ENCODE measurements at regions not wholly inside any gene's neighbourhood (a gene's known extent, or its start where the extent isn't known, plus 50 kb on each side); places are given as distances from the start of the nearest gene placed in this dataset.

DNA sequence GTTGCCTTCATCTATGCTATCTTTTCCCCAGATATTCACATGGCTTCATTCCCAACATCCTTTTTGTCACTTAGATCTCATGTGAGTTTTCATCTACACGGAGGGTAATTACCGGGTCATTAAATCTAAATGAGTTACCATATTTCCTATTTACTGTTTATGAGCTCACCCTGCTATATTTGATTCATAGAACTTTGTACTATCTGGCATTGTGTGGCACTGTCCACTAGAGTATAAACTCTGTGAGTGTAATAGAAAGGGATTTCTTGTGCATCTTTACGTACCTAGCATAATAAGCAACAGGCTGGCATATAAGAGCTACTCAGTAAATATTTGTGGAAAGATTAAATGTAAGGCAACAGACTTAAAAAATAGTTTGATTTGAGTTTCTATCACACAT is 86.1 kb upstream of the LMO3 start:
- H3K27me3 Mint-ChIP-seq, result no peaks in the 10 kb centered on the region
- no peaks in the 10 kb centered on the region for H3K36me3 Mint-ChIP-seq
- no peak for DNase-seq
- H3K27ac Mint-ChIP-seq, result no peak overlapping the region
- no peaks in the 10 kb centered on the region for H3K4me1 Mint-ChIP-seq
- H3K4me3 Mint-ChIP-seq, result no peak overlapping the region
- peaks cover 1% of the 10 kb centered on the region for H3K9me3 Mint-ChIP-seq

DNA sequence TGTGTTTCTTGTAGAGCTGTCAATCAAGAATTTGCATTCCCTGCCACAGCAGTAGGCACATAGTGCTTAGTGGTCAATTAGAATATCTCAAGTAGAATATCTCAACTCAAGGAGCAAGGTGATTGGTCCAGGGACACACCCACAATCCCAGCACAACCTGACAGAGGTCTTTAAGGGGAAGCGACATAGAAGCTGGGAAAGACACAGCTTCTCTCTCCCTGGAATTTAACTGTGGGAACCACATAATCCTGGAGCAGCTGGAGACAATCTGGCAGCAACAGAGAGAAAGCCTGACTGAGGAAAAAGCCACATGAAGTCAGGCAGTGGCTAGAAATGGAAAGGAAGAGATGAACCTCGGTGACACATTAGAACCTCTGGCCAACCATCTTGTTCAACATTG is 85.7 kb upstream of the LMO3 start:
- H3K9me3 Mint-ChIP-seq, result peaks cover 1% of the 10 kb centered on the region
- no peaks in the 10 kb centered on the region for H3K36me3 Mint-ChIP-seq
- H3K27ac Mint-ChIP-seq, result no peak overlapping the region
- H3K4me3 Mint-ChIP-seq, result no peak overlapping the region
- H3K4me1 Mint-ChIP-seq, result no peaks in the 10 kb centered on the region
- H3K27me3 Mint-ChIP-seq, result no peaks in the 10 kb centered on the region
- no peak for DNase-seq

DNA sequence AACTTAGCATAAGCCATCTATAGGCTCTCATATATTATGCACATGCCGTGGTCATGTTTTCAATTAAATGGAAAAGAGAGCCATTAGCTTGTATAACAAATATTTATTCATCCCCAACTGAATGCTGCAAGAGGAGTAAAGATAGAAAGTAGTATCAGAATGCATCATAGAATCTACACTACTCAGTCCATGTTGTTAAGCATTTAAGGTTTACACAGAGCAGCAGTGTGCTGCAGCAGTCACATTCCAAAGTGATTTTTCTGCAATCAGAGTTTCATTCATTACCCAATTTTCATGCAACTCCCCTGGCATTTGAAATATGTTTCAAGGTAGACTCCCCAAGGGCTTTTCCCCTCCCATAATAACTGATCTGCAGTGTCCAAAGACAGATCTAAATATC is 82.2 kb upstream of the LMO3 start:
- H3K27me3 Mint-ChIP-seq, result no peaks in the 10 kb centered on the region
- H3K4me3 Mint-ChIP-seq, result no peak overlapping the region
- no peak for DNase-seq
- H3K9me3 Mint-ChIP-seq, result peaks cover 7% of the 10 kb centered on the region
- no peaks in the 10 kb centered on the region for H3K4me1 Mint-ChIP-seq
- H3K27ac Mint-ChIP-seq, result no peak overlapping the region
- no peaks in the 10 kb centered on the region for H3K36me3 Mint-ChIP-seq

DNA sequence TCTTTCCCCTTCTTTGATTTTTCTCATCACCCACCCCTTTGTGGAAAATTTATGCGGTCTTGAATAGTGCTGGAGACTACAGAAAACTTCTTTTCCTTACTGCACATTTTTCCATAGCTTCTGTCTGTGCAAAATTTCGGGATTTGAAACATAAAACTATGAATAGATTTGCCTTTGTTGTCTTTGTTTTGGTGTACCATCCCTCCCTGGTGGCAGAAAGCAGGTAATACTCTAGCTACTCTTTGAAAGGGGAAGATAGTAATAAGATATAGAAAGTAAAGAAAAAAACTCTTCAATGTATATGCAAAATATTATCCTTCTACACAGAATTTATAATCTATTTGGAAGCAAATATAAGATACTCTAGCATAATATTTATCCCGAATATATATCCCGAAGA is 79.1 kb upstream of the LMO3 start:
- H3K4me3 Mint-ChIP-seq, result no peak overlapping the region
- H3K36me3 Mint-ChIP-seq, result no peaks in the 10 kb centered on the region
- H3K27me3 Mint-ChIP-seq, result no peaks in the 10 kb centered on the region
- no peaks in the 10 kb centered on the region for H3K4me1 Mint-ChIP-seq
- H3K9me3 Mint-ChIP-seq, result peaks cover 7% of the 10 kb centered on the region
- H3K27ac Mint-ChIP-seq, result no peak overlapping the region
- no peak for DNase-seq

DNA sequence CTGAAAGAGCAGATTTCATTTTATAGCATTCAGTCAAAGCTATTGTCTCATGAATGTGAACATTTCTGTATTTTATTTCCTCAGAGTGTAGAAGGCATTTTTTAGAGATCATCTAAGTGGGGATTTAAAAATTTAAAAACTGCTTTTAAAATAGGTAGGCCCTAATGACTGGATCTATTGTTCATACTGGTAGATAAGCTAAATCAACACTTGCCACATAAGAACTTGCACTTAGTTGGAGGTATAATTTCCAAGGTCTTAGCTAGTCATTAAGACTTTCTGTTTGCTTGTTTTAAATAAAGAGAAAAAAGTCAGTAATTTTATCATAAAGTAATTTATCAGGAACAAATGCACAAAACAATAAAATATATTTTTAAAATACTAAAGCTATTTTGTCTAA is 75.2 kb upstream of the LMO3 start:
- no peaks in the 10 kb centered on the region for H3K27me3 Mint-ChIP-seq
- no peak overlapping the region for H3K4me3 Mint-ChIP-seq

DNA sequence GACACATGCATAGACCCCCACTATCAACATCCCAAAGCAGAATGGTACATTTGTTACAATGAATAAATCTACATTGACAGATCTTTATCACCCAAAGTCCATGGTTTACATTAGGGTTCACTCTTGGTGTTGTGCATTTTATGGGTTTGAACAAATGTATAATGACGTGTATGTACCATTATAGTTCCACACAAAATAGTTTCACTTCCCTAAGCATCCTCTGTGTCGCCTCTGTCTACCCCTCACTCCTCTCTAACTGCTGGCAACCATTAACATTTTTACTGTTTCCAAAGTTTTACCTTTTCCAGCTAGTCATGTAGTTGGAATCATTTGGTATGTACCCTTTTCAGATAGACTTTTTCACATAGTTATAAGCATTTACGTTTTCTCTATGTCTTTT is 69.5 kb upstream of the LMO3 start:
- Mint-ChIP-seq H3K36me3 (no peaks in the 10 kb centered on the region), H3K9me3 (peaks cover 1% of the 10 kb centered on the region), H3K27me3 (no peaks in the 10 kb centered on the region), H3K27ac (no peak overlapping the region), H3K4me1 (no peaks in the 10 kb centered on the region), H3K4me3 (no peak overlapping the region)
- no peak for DNase-seq

More for the DNA sequence above, 75.2 kb upstream of the LMO3 start:
- DNase-seq, result no peak
- Mint-ChIP-seq H3K36me3 (no peaks in the 10 kb centered on the region), H3K9me3 (peaks cover 7% of the 10 kb centered on the region), H3K27ac (no peak overlapping the region), H3K4me1 (no peaks in the 10 kb centered on the region)

DNA sequence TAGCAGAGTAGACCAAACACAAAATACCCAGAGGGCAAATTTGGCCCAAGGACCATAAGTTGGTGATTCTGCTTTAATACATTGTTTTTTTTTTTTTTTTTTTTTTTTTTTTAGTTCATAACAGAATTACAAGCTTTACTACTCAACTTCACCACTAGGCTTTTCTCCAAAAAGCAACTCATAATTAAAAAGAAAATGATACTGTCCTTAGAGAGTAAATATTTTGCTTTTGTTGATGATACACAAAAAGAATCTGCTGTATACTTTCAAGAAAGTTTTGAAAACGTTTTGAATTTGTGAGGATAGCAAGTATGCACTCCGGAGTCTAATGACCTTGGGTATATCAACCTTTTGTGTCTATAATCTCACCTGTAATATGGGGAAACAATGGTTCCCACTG is 68.9 kb upstream of the LMO3 start:
- H3K36me3 Mint-ChIP-seq, result no peaks in the 10 kb centered on the region
- H3K4me3 Mint-ChIP-seq, result no peak overlapping the region
- H3K9me3 Mint-ChIP-seq, result peaks cover 1% of the 10 kb centered on the region
- no peak for DNase-seq
- H3K27me3 Mint-ChIP-seq, result no peaks in the 10 kb centered on the region
- H3K4me1 Mint-ChIP-seq, result no peaks in the 10 kb centered on the region
- no peak overlapping the region for H3K27ac Mint-ChIP-seq

DNA sequence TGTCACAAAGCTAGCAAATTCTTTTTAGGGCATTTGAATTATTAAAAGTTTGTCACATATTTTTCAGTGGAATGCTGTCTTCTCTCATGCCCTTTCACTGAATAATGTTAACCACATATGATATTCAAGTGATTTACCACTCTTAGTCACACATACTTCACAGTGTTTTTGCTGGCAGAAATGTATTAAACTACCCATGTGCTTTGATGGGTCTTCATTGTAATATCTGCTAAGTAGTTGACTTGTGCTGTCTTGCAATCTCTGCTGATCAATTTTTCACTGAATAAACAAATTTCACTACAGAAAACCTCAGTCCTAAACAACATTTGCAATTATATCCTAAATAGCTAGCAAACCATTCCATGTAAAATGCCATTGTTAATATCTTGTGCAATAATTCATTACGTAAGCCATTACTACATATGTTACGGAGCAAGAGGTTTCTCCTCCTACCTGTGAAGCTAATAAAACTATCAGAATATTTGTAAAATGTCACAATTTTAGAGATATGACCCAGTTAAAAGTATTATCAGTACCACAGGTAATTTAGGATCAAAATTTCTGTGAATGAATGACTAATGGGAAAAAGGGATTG is 64.6 kb upstream of the LMO3 start:
- no peaks in the 10 kb centered on the region for H3K27me3 Mint-ChIP-seq
- no peaks in the 10 kb centered on the region for H3K36me3 Mint-ChIP-seq
- H3K4me1 Mint-ChIP-seq, result no peaks in the 10 kb centered on the region
- H3K4me3 Mint-ChIP-seq, result no peak overlapping the region
- peaks cover 1% of the 10 kb centered on the region for H3K9me3 Mint-ChIP-seq
- H3K27ac Mint-ChIP-seq, result no peak overlapping the region
- DNase-seq, result no peak

DNA sequence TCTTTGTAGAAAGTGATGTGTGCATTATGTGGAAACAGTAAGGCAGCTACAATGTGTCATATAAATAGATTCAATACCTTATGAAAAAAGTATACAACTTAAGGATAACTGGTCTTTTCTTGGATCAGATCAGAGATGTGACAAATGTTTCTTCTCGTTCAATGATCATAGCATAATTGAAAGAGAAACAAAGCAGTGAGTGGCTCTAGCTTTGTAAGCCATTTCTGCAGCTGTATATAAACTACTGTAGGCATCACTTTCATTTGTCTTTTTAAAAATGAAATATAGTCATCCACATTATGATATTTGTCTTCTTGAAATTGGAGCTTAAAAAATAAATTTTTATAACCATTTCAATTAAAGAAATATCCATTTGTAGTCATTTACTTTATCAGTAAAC is 63.8 kb upstream of the LMO3 start:
- DNase-seq, result no peak
- Mint-ChIP-seq H3K4me3 (no peak overlapping the region), H3K36me3 (no peaks in the 10 kb centered on the region), H3K27ac (no peak overlapping the region), H3K4me1 (no peaks in the 10 kb centered on the region), H3K9me3 (peaks cover 1% of the 10 kb centered on the region), H3K27me3 (no peaks in the 10 kb centered on the region)

DNA sequence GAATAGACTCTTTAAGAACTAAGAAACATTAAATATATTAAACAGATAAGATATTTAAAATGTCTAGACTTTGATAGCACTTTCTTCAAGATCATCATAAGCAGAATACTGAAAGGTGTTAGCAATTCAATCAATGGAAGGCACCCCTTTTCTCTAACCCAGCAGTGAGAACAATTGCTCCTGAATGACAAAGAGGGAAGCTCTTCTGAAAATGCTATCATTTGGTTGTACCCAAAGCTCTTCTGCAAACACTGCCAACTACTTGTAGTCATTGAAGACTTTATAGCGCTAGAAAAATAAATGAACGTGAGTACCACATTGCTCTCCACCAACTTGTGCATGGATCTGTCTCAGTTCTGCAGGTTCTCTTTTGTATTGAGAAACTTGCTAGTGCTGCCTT is 62.2 kb upstream of the LMO3 start:
- peaks cover 5% of the 10 kb centered on the region for H3K9me3 Mint-ChIP-seq
- H3K27ac Mint-ChIP-seq, result no peak overlapping the region
- H3K4me1 Mint-ChIP-seq, result no peaks in the 10 kb centered on the region
- H3K27me3 Mint-ChIP-seq, result no peaks in the 10 kb centered on the region
- no peak overlapping the region for H3K4me3 Mint-ChIP-seq
- no peaks in the 10 kb centered on the region for H3K36me3 Mint-ChIP-seq
- no peak for DNase-seq

DNA sequence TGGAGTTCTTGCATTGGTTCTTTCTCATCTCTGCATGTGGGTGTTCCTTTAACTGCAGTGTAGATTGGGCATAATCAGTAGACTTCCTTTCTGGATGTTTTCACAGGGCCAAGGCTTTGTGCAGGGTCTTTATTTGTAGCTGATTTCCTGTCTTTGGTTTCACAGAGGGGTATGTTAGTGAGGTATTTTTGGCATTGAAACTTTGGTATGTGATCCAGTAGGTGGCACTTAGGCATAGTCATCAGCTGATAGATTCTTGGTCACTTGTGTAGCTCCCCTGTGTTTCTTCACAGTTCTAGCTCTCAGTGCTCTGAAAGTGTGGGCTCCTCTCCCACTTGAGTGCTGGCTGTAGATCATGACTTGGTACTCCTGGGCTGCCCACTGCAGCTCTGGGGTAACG is 52.7 kb upstream of the LMO3 start:
- Mint-ChIP-seq H3K9me3 (peaks cover 10% of the 10 kb centered on the region), H3K27me3 (no peaks in the 10 kb centered on the region), H3K36me3 (no peaks in the 10 kb centered on the region), H3K27ac (no peak overlapping the region), H3K4me1 (no peaks in the 10 kb centered on the region), H3K4me3 (no peak overlapping the region)
- no peak for DNase-seq
